GM06990 (cell line): ENCODE measurements at regions not wholly inside any gene's neighbourhood (a gene's known extent, or its start where the extent isn't known, plus 50 kb on each side); places are given as distances from the start of the nearest gene placed in this dataset.

Experiments
- DNase-seq: peaks from one replicate; pipeline ENCODE4 v3.0.0-alpha.2; 2011; ENCODE audit not compliant: insufficient read length; ENCODE audit errors: extremely low read depth
- H3K27me3 ChIP-seq: replicated peaks from 2 replicates; pipeline ENCODE4 v1.6.0; 2011; ENCODE audit warnings: low read length; ENCODE audit not compliant: control insufficient read depth, insufficient read depth
- H3K36me3 ChIP-seq: 2 replicates; pipeline ENCODE4 v1.5.1; 2011; ENCODE audit warnings: low read length; ENCODE audit not compliant: control insufficient read depth, insufficient read depth
- H3K4me3 ChIP-seq: replicated peaks from 2 replicates; pipeline ENCODE4 v1.5.1; 2011; ENCODE audit warnings: low read depth, mild to moderate bottlenecking, control low read depth, low read length
- TF ChIP-seq, protein P1 (sequence below): IDR thresholded peaks from 2 replicates; pipeline ENCODE4 v1.5.1; 2011; ENCODE audit warnings: low read length, control low read depth, mild to moderate bottlenecking, inconsistent platforms; ENCODE audit not compliant: insufficient read depth, poor library complexity, severe bottlenecking

DNA sequence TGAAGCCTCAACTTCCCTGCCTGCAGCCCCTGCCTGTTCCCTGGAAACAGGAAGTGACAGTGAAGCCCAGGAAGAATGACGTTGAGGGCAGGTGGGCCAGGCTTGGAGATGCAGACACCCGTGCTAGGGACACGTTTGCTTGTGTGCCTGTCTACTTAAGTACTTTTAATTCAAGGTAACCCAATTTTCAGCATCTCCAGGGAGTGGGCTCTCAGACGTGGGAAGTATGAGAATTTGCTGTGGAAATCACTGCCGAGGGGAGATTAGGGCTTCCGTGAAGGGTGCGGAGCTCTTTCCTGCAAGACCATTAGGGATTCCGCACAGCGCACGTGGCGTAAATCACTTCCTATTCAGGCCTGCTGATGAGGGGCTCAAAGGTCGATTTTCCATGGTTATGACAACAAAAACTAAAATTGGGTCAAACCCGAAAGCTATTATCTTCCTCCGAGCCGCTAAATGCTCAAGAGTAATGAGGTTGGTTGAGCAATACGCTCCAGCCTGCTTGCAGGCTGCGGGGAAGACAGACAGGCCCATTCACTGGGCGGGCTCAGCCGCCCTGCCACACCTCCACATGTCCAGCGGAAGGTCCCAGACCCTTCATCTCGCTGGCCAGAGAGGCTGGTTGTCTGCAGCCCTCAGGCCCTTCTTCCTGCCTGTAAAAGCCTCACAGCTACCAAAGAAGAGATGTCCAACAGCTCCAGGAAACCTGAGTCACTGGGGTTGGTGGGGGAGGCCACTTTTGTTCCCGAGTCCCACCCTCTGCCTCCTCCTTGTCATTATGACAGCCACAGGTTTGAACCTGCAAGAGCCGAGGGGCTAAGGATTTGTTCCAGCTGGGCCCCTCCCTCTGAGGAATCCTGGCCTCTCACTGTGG is 109.9 kb downstream of the RBFOX3 start:
- TF ChIP-seq, protein P1, sequence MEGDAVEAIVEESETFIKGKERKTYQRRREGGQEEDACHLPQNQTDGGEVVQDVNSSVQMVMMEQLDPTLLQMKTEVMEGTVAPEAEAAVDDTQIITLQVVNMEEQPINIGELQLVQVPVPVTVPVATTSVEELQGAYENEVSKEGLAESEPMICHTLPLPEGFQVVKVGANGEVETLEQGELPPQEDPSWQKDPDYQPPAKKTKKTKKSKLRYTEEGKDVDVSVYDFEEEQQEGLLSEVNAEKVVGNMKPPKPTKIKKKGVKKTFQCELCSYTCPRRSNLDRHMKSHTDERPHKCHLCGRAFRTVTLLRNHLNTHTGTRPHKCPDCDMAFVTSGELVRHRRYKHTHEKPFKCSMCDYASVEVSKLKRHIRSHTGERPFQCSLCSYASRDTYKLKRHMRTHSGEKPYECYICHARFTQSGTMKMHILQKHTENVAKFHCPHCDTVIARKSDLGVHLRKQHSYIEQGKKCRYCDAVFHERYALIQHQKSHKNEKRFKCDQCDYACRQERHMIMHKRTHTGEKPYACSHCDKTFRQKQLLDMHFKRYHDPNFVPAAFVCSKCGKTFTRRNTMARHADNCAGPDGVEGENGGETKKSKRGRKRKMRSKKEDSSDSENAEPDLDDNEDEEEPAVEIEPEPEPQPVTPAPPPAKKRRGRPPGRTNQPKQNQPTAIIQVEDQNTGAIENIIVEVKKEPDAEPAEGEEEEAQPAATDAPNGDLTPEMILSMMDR: no peak
- H3K4me3 ChIP-seq: no peak overlapping the region
- no peak for DNase-seq
- H3K36me3 ChIP-seq: no peaks in the 10 kb centered on the region
- H3K27me3 ChIP-seq: no peaks in the 10 kb centered on the region; the same call in none of the 2 replicates

DNA sequence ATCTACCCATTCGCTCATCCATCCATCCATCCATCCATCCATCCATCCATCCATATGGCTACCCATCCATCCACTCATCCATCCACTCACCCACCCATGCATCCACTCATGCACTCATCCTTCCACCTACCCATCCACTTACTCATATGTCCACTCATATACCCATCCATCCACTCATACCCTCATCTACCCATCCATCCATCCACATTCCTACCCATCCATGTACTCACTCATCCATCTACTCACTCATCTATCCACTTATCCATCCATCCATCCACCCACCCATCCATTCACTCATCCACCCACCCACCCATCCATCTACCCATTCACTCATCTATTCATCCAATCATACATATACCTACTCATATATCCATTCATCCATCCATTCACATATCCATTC is 112.0 kb downstream of the RBFOX3 start:
- no peak for DNase-seq
- TF ChIP-seq, protein P1: no peak
- H3K4me3 ChIP-seq: no peak overlapping the region
- no peaks in the 10 kb centered on the region; the same call in none of the 2 replicates for H3K27me3 ChIP-seq
- H3K36me3 ChIP-seq: no peaks in the 10 kb centered on the region

DNA sequence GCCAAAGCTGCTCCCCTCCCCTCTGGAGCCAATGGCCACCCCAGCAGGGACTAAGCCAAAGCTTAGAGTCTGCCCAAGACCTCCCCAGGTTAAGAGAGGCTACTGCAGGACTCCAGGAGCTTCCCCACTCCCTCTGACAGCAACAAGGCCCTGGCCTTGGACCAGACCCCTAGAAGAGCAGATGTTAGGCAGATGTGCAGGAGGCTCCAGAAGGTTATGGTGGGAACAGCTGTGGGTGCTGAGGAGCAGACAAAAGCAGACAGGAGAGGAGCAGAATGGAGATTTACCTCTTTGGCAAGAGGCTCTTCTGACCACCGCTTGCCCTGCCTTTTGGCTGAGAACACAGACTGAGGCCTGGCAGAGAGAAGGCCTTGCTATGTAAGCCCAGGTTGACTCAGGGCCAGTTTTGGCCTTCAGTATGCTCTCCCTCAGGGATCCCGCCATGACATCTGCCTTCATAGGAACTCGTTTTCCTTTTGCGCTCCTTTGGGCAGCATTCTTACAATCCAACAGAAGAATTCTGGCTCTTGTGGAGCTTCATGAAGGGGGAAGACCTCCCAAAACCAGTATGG is 113.0 kb downstream of the RBFOX3 start:
- no peak for DNase-seq

DNA sequence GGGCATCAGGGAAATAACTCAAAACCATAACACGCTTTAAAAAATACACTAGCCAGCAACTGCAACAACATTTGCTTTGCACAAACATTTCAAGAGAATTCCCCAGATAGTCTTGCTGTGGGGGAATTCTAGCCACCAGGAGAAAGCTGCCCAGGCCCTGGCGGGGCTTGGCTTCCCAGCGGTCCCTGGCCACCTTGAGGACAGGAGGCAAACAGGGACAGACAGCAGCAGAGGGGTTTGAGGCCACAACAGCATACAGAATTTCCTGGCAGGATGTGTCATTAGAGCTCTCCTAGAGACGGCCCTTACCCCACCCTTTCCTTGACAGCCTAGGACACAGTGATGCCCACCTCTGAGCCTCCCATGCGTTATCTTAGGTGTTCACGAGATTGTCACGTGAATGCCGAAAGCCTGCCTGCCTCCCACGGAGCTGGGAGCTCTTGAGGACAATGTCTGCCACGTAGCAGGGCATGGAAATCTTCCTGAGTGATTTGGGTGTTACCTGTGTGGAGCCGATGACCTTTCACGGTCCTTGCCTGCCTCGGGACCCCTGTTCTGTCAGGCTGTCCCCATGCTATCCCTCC is 114.3 kb downstream of the RBFOX3 start:
- no peaks in the 10 kb centered on the region; the same call in 1 of the 2 replicates for H3K27me3 ChIP-seq
- DNase-seq: no peak
- H3K4me3 ChIP-seq: no peak overlapping the region
- H3K36me3 ChIP-seq: no peaks in the 10 kb centered on the region
- TF ChIP-seq, protein P1: no peak

More for the DNA sequence above, 113.0 kb downstream of the RBFOX3 start:
- no peak overlapping the region for H3K4me3 ChIP-seq
- H3K36me3 ChIP-seq: no peaks in the 10 kb centered on the region
- TF ChIP-seq, protein P1: no peak
- H3K27me3 ChIP-seq: no peaks in the 10 kb centered on the region; the same call in none of the 2 replicates

DNA sequence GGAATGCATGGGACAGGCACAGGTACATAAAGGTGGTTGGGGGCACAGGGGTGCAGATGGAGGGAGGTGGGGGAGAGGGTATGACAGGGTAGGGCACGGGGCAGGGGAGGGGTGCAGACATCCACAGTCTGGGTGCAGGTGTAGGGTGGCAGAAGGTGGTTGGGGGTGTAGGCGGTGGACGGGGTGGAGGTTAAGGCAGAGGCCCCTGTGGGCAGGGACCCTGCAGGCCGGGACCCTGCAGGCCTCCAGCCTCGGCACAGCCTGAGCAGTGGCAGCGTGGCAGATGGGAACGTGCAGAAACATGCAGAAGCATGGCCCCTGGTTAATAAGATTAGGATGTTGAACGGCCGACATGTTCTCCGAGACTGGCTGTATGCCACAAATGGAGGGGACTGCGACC is 115.2 kb downstream of the RBFOX3 start:
- Histone ChIP-seq H3K36me3 (no peaks in the 10 kb centered on the region), H3K4me3 (no peak overlapping the region), H3K27me3 (no peaks in the 10 kb centered on the region; the same call in 1 of the 2 replicates)
- no peak for DNase-seq
- TF ChIP-seq, protein P1: no peak
